OCI-LY7 (cell line): ENCODE measurements at regions not wholly inside any gene's neighbourhood (a gene's known extent, or its start where the extent isn't known, plus 50 kb on each side); places are given as distances from the start of the nearest gene placed in this dataset.
"Not testable (repeated sequence)": the region's sequence is repeated elsewhere in the genome, so short reads cannot be mapped to it uniquely, and the experiment has no call there.

Source experiments
- BruUV-seq: library from RNA; stranded (reverse); fragments of 400-500 nt; replicated peaks from 2 replicates; lab custom pipeline; 2021; lab: Mats Ljungman, UMichigan
- CTCF ChIA-PET: fragments of 300-600 bp; sonication (Branson Sonifier 250); formaldehyde crosslinking; loops from one replicate; lab custom pipeline; 2022; ENCODE audit warnings: antibody characterized with exemption; ENCODE audit not compliant: unreplicated experiment; lab: Charles Lee
- POLR2A ChIA-PET: fragments of 300-600 bp; sonication (Branson Sonifier 250); formaldehyde crosslinking; loops from one replicate; lab custom pipeline; 2022; ENCODE audit warnings: antibody characterized with exemption; lab: Charles Lee
- DNase-seq: peaks from one replicate; pipeline ENCODE4 v3.0.0-alpha.2; 2015; ENCODE audit warnings: low spot score
- H2AFZ ChIP-seq: fragments of 200-600 bp; sonication (generic), shearing (Covaris generic); 2 replicates; pipeline ENCODE4 v1.6.1; 2014; ENCODE audit warnings: mild to moderate bottlenecking, antibody characterized with exemption, low read length, moderate library complexity
- H3K27ac ChIP-seq: fragments of 200-600 bp; sonication (generic); 2 replicates; pipeline ENCODE4 v1.5.1; 2014; ENCODE audit warnings: mixed run types, low read depth, mild to moderate bottlenecking, moderate library complexity, low read length, inconsistent platforms; ENCODE audit not compliant: poor library complexity, severe bottlenecking
- H3K36me3 ChIP-seq: fragments of 200-600 bp; sonication (generic); 2 replicates; pipeline ENCODE4 v1.6.1; 2014; ENCODE audit warnings: mild to moderate bottlenecking, antibody characterized with exemption, low read length, moderate library complexity, mixed read lengths; ENCODE audit not compliant: insufficient read depth
- H3K4me1 ChIP-seq: fragments of 200-600 bp; sonication (generic); 2 replicates; pipeline ENCODE4 v1.5.1; 2014; ENCODE audit warnings: mild to moderate bottlenecking, low read length; ENCODE audit not compliant: insufficient read depth, poor library complexity, severe bottlenecking
- H3K4me2 ChIP-seq: fragments of 200-600 bp; sonication (generic); 2 replicates; pipeline ENCODE4 v1.6.1; 2014; ENCODE audit warnings: mild to moderate bottlenecking, low read length
- H3K4me3 ChIP-seq: fragments of 200-600 bp; sonication (generic); 2 replicates; pipeline ENCODE4 v1.5.1; 2014; ENCODE audit warnings: mild to moderate bottlenecking, low read depth, low read length; ENCODE audit not compliant: poor library complexity, severe bottlenecking
- H3K79me2 ChIP-seq: fragments of 200-600 bp; sonication (generic); 2 replicates; pipeline ENCODE4 v1.6.1; 2016; ENCODE audit warnings: low read depth, mild to moderate bottlenecking, low read length, moderate library complexity, mixed read lengths; ENCODE audit not compliant: insufficient read depth
- H3K9me2 ChIP-seq: fragments of 200-600 bp; sonication (generic); 2 replicates; pipeline ENCODE4 v1.6.1; 2016; ENCODE audit warnings: mild to moderate bottlenecking, low read length, mixed read lengths; ENCODE audit not compliant: insufficient read depth
- H3K9me3 ChIP-seq: fragments of 200-600 bp; sonication (generic); 2 replicates; pipeline ENCODE4 v1.6.1; 2014; ENCODE audit warnings: mild to moderate bottlenecking, mixed run types, low read length, mixed read lengths
- H4K20me1 ChIP-seq: fragments of 200-600 bp; sonication (generic); 2 replicates; pipeline ENCODE4 v1.6.1; 2014; ENCODE audit warnings: mild to moderate bottlenecking, antibody characterized with exemption, low read length, moderate library complexity, mixed read lengths; ENCODE audit not compliant: insufficient read depth
- EZH2phosphoT487 ChIP-seq: fragments of 200-600 bp; sonication (generic); IDR thresholded peaks from 2 replicates; pipeline ENCODE4 v1.6.1; 2018; ENCODE audit warnings: low read depth, borderline replicate concordance, mild to moderate bottlenecking, mixed run types, antibody characterized with exemption, low read length, moderate library complexity, mixed read lengths
- intact Hi-C: fragments of 100-400 bp; cut with micrococcal nuclease; formaldehyde crosslinking; loops from one replicate; pipeline ENCODE4 v1.10.0; 2022; ENCODE audit not compliant: unreplicated experiment
- TF ChIP-seq, protein P1 (sequence below): fragments of 200-600 bp; sonication (generic); conservative IDR thresholded peaks from 2 replicates; pipeline ENCODE4 v1.5.1; 2014; ENCODE audit warnings: mild to moderate bottlenecking, antibody characterized with exemption, low read length, moderate library complexity, mixed read lengths

- ChIA-PET CTCF (no interaction called here), POLR2A (no interaction called here)
- no peaks in the 10 kb centered on the region for H3K36me3 ChIP-seq
- H3K27ac ChIP-seq = no peak overlapping the region
- DNase-seq = no peak
- no peaks in the 10 kb centered on the region for H3K4me1 ChIP-seq
- H3K9me2 ChIP-seq = no peaks in the 10 kb centered on the region
- no peaks in the 10 kb centered on the region for H4K20me1 ChIP-seq
- no peak overlapping the region for H2AFZ ChIP-seq
- TF ChIP-seq EZH2phosphoT487 = no peak
- TF ChIP-seq, protein P1, sequence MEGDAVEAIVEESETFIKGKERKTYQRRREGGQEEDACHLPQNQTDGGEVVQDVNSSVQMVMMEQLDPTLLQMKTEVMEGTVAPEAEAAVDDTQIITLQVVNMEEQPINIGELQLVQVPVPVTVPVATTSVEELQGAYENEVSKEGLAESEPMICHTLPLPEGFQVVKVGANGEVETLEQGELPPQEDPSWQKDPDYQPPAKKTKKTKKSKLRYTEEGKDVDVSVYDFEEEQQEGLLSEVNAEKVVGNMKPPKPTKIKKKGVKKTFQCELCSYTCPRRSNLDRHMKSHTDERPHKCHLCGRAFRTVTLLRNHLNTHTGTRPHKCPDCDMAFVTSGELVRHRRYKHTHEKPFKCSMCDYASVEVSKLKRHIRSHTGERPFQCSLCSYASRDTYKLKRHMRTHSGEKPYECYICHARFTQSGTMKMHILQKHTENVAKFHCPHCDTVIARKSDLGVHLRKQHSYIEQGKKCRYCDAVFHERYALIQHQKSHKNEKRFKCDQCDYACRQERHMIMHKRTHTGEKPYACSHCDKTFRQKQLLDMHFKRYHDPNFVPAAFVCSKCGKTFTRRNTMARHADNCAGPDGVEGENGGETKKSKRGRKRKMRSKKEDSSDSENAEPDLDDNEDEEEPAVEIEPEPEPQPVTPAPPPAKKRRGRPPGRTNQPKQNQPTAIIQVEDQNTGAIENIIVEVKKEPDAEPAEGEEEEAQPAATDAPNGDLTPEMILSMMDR = no peak
- H3K4me3 ChIP-seq = no peak overlapping the region
- no peaks in the 10 kb centered on the region for H3K79me2 ChIP-seq
- no TSS peak for BruUV-seq
- intact Hi-C loops = no loop called here
- H3K9me3 ChIP-seq = no peaks in the 10 kb centered on the region
- H3K4me2 ChIP-seq = no peak overlapping the region
Measured at GRCh38 chr13:93039131-93039530, 187.5 kb upstream of the GPC6 start.

GRCh38 chr13:93041566-93041965 is 185.0 kb upstream of the GPC6 start:
- POLR2A ChIA-PET = not testable (repeated sequence)

DNA sequence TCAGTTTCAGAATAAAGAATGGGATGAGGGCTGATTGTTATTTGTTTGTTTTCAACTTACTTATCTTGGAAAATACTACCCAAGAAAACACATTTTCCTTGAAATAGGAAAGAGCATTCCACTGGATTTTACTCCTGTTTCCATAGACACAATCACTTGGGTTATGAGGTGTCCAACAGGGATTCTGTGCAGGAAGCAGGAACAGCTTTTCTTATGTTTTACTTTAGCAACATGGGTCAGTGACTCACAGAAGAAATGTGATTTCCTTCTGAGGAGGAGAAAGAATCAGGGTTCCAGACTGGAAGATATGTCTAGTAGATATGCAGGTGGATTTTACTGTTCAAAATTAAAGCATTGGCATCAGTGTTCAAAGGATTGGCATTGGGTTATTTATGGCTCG is 180.8 kb upstream of the GPC6 start:
- no peaks in the 10 kb centered on the region for H3K9me2 ChIP-seq
- H4K20me1 ChIP-seq = no peaks in the 10 kb centered on the region
- CTCF ChIA-PET = no interaction called here
- no peaks in the 10 kb centered on the region for H3K36me3 ChIP-seq
- H3K4me3 ChIP-seq = no peak overlapping the region
- no peak overlapping the region for H3K4me2 ChIP-seq
- BruUV-seq = no TSS peak
- H2AFZ ChIP-seq = no peak overlapping the region
- TF ChIP-seq EZH2phosphoT487 = no peak
- TF ChIP-seq, protein P1 = no peak
- no peaks in the 10 kb centered on the region for H3K79me2 ChIP-seq
- POLR2A ChIA-PET = no interaction called here
- no peak overlapping the region for H3K27ac ChIP-seq
- no peak for DNase-seq
- no peaks in the 10 kb centered on the region for H3K4me1 ChIP-seq
- intact Hi-C loops = no loop called here
- H3K9me3 ChIP-seq = no peaks in the 10 kb centered on the region

More at GRCh38 chr13:93041566-93041965, 185.0 kb upstream of the GPC6 start:
- H3K9me3 ChIP-seq, H3K4me1 ChIP-seq, intact Hi-C loops, H3K36me3 ChIP-seq, H3K27ac ChIP-seq, DNase-seq, CTCF ChIA-PET, H3K79me2 ChIP-seq, H2AFZ ChIP-seq, H3K4me2 ChIP-seq, H3K4me3 ChIP-seq, BruUV-seq, H4K20me1 ChIP-seq, H3K9me2 ChIP-seq: not testable (repeated sequence)
